ENCODE measurements at regions not wholly inside any gene's neighbourhood (a gene's known extent, or its start where the extent isn't known, plus 50 kb on each side); places are given as distances from the start of the nearest gene placed in this dataset.

DNA sequence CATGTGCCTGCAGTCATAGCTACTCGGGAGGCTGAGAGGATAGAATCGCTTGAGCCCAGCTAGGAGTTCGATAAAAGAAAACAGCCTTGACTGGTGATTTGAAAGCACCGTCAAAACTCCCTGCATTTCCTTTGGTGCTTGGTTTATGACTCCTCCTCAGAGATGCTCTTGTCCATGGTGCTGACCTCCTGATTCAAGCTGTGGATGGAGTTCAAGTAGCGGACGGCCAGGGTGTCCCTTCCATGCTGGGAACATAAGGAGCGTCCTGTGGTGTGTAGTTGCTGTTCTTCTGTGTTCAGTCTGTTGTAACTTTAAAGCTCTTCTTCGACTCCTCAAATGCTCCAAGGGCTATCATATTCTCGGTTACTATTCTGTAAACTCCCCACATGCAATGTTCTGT lies 382.5 kb upstream of the KIAA1217 start:
- TF ChIP-seq CTCF (IDR thresholded peaks at IDR 0.05; ENCODE audit: low read depth, low read length) (no peak), EZH2phosphoT487 (IDR thresholded peaks at IDR 0.05; ENCODE audit: low read depth) (no peak)
